HG02798 (cell line): ENCODE measurements at regions not wholly inside any gene's neighbourhood (a gene's known extent, or its start where the extent isn't known, plus 50 kb on each side); places are given as distances from the start of the nearest gene placed in this dataset.
"Not testable (repeated sequence)": the region's sequence is repeated elsewhere in the genome, so short reads cannot be mapped to it uniquely, and the experiment has no call there.

Experiments
- ATAC-seq: cut with Tn5 transposase; IDR thresholded peaks from one replicate; pipeline ENCODE4 v1.9.1; 2021; ENCODE audit warnings: mild to moderate bottlenecking; ENCODE audit not compliant: unreplicated experiment, poor library complexity

DNA sequence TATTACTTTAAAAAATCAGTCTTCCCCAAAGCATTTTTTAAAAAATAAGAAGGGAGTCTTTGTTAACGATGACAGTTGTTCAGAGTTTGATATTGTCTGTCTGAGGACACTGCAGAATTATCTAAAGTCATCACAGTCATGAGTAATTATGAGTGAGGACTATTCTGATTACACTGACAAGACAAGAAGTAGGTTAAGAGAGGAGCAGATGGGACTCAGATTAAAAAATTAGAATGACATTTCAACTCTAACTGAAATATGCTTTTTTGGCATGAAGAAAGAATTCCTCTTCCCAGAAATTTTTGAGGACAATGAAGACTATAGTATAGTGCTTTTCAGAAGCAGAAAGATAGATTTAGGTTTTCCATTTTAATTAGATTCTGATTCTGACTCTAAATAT is 456.5 kb downstream of the EPHA7 start:
- no peak for ATAC-seq

DNA sequence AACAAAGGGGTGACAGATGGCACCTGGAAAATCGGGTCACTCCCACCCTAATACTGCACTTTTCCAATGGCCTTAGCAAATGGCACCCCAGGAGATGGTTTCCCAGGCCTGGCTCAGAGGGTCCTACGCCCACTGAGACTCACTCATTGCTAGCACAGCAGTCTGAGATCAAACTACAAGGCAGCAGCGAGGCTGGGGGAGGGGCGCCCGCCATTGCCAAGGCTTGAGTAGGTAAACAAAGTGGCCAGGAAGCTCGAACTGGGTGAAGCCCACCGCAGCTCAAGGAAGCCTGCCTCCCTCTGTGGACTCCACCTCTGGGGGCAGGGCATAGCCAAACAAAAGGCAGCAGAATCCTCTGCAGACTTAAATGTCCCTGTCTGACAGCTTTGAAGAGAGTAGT is 467.2 kb downstream of the EPHA7 start:
- ATAC-seq, result not testable (repeated sequence)

DNA sequence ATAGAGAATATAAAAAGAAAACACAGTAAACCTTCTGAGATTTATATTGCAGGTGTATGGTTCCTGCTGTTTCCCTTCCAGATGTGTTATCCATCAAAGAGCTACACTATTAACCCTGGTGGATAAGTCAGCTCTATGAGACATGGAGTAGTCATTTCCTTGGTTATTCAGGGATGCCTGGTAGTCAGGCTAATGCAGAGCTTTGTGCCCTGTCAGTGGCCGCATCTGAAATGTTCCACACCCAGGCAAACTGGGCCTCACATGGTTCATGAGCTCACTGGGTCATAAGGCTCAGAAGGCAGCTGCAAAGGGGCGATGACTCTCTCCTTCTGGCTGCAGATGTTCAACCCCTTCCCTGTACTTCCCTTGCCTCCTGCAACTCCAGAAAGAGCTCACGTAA is 473.6 kb downstream of the EPHA7 start:
- ATAC-seq, result no peak

DNA sequence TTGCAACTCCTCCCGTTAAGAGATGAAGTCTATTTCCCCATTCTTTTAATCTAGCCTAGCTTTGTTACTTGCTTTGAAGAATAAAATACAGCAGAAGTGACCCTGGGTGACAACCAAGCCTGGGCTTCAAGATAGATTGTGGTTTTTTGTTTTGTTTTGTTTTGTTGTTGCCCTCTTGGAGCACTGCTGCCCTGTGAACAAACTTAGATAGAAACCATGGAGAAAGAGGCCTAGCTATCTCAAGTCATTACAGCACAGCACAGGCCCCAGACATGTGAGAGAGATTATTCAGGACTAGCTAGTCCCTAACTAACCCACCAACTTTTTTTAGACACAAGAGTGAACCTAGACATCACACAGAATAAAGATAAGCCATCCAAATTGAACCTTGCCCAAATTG is 475.2 kb downstream of the EPHA7 start:
- no peak for ATAC-seq

DNA sequence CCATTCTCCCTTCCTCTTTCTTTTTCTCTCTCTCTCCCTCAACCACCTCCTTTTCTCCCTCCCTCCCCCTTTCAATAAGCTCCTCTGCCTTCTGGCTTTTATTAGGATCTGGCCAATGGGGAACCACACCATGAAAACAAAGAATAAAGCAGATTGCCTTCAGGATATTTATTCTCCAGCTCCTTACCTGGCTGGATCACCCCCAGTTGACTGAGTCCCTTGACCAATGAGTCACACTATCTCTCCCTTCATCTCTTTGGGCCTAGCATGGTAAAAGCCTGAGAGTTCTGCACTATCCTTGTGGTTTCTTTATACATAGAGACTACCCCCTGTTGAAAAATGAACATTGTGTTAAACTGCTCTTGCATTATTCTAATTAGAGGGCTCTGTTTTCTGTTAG is 476.8 kb downstream of the EPHA7 start:
- ATAC-seq, result no peak

DNA sequence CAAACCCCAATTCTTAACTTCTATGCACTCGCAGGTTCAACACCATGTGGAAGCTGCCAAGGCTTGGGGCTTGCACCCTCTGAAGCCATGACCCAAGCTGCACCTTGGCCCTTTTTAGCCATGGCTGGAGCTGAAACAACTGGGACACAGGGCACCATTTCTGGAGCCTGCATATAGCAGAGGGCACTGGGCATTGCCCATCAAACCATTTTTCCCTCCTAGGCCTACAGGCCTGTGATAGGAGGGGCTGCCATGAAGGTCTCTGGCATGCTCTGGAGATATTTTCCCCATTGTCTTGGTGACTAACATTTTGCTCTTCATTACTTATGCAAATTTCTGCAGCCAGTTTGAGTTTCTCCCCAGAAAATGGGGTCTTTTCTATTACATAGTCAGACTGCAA is 484.7 kb downstream of the EPHA7 start:
- no peak for ATAC-seq

DNA sequence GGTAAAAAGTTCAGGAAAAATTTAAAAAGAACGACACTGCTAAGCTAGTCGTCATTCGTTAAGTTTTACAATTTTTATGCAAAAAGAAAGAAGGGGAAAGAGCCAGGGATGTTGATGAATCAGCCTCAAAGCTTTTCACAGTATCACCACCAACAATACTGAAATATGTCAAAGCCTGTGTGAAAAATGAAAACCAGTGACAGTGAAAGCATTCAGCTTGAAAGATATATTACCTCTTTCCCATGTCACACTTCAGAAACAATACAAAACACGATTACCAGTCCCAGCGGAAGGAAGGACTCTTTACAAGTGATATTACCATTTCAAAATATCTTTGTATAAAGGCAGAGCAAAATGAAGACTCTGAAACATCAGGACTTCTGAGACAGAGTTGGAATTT is 489.2 kb downstream of the EPHA7 start:
- no peak for ATAC-seq

DNA sequence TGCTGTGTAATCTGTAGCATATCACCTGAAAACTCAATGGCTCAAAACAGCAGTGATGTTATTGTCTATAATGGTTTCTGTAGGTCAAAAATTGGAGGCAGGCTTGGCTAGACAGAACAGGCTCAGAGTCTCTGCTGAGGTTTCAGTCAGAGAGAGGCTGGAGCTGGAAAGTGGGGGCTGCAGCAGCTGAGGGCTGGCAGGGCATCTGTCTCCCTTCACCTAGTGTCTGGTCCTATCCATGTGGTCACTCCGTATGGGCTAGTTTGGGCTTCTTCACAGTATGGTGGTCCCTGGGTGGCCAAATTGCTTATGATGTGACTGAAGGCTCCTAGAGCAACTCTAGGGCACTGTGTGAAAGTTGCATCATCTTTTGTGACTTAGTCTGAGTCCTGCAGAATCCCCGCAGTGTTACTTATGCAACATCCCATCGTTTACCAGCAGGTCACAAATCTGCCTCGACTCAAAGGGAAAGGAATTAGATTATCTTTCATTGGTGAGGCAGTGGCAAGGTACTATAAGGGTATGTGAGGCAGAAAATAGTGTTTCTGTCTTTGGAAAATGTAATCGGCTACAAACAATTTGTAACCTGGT is 497.0 kb downstream of the EPHA7 start:
- ATAC-seq, result no peak

DNA sequence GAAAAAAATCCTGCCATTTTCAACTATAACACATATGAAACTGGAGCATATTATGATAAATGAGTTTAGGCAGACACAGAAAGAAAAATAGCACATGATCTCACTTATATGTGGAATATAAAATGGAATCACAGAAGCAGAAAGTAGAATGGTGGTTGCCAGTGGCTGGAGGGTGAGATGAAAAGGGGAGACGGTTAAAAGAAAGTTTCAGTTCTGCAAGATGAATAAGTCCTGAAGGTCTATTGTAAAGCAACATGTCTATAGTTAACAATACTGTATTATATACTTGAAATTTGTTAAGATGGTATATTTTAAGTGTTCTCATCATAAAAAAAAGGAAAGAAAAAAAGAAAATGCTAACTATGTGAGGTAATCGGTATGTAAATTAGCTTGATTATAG is 503.9 kb downstream of the EPHA7 start:
- no peak for ATAC-seq

DNA sequence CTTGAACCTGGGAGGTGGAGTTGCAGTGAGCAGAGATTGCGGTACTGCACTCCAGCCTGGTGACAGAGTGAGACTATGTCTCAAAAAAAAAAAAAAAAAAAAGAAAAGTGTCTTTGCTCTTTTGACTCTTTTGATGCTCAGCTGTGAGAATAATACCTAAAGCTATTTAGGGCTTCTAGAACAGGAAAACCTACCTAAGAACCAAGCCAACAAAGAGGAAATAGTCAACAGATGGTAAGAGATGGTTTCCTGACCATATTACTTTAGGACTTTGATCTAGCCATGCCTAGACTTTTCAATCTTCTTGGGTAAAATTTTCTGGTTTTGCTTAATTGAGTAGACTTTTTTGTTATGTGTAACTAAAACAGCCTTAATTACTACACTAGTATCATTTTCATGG is 508.1 kb downstream of the EPHA7 start:
- no peak for ATAC-seq

DNA sequence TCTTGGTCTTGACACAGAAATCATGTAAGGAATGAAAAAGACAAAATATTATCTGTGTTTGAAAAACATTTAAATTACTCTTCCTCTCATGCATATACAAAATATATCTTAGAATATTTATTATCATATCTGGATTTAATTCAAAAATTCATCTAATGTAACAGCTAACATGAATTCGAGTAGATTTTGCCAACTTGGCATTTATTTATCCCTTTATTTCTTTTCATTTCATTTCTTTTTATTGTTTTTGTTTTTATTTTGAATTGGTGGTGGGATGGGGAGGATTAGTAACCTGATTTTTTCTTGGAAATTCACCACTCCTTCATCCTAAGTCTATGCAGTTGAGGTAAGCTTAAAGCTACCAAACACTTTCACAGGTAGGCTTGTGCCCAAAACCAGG is 508.7 kb downstream of the EPHA7 start:
- ATAC-seq, result no peak

DNA sequence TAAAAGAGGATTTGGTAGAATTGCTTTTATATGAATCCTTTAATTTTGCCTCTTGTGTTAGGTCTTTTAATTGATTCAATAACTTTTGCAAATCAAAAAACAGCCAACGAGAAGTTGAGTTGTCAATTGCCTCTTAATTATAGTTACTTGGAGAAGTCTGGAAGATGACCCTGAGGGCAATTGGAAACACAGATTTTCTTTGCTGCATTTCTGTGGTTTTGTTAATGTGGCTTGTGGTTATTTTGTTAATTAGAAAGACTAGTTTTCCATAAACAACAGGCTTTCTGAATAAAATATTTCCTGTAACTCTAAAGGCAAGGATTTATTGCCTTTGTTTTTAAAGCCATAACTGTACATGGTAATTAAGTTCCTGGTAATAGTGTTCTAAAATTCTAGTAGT is 513.0 kb downstream of the EPHA7 start:
- ATAC-seq, result no peak

DNA sequence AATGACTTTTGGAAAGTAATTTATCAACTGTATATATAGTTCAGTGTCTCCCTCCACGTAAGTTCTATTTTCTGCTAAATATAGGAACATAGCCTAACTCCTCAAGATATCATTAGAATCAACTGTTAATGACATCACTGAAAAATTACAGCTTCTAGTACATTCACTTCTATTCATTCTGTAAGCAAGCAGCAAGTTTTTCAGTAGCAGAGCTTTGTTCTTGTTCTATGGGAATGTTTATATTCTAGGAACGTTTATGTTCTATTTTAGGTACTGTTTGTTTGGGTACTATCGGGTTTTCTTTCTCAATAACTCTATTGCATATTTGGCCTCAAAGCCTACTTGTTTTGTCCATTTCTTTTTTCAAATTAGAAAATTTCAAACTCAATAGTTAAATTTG is 525.6 kb downstream of the EPHA7 start:
- ATAC-seq, result no peak

DNA sequence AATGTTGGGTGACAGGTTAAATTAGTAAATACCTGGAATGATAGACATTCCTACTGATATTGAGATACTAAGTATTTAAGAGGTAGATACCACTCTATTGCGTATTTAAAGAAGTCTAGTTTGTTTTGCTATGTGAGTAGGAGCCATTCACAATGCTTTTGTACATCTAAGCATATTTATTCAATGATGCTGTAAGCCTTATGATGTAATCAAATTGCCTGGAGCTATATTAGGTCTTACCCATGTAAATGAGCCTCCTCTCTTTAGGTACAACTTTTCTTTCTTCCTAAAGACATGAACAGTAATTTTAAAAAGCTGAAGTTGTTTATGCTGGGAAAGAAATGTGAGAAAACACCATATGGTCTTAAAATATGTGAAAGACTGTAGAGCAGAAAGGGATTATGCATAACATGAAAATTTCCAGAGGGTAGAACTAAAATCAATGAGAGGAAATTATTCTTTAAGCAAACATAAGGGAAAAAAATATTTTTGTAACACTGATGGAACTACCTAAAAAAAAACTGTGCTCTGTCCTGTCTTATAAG is 526.7 kb downstream of the EPHA7 start:
- ATAC-seq, result no peak

DNA sequence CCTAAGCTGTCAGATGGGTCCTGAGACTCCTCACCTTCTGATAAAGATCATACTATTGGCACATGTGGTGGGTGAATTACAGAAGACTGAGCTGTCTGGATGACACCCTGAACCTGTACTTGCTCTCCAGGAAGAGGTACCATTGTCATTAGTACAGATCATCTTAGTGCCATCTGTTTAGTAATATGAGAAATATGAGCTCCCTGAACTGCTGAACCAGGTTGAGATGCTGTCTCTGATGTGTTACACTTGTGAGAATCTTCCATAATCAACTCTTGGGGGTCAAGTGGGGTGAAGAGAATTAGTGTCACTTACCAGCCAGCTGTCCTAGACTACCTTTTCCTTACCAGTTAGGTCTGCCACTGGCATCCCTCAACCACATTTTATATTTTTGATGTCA is 531.0 kb downstream of the EPHA7 start:
- no peak for ATAC-seq

DNA sequence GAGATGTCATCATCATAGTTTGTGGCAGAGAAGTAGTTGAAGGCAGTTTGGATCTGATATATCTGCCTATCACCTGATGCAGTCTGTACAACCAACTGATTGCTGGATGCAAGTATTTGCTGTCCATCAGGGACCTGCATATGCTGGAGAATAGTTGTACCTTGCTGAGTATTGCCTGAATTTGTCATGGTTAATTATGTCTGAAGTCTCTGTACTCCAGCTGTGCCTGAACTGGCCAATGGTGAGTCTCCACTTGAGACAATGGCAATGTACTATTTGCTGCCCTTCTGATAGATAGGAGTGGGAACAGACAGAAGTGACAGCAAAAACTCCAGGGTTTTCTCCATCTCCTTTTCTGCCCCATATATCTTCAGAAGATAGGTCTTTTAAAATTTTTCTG is 531.5 kb downstream of the EPHA7 start:
- ATAC-seq, result no peak

DNA sequence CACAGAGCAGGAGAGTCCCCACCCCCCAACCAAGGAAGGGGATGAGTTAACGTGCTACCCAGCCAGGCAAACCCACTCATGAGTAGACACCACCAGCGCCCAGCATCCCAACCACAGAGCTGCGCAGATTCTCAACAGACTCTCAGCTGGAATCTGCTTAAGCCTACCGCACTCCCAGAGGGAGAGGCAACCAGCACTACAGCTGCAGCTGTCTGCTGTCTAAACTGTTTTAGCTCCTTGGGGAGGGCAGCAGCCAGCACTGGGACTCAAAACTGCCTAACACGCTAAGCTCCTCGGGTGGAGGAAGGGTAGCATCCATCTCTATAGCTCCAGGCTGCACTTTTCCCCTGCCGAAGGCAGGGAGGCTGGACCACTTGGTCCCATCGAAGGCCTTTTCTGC is 539.8 kb downstream of the EPHA7 start:
- ATAC-seq, result no peak

DNA sequence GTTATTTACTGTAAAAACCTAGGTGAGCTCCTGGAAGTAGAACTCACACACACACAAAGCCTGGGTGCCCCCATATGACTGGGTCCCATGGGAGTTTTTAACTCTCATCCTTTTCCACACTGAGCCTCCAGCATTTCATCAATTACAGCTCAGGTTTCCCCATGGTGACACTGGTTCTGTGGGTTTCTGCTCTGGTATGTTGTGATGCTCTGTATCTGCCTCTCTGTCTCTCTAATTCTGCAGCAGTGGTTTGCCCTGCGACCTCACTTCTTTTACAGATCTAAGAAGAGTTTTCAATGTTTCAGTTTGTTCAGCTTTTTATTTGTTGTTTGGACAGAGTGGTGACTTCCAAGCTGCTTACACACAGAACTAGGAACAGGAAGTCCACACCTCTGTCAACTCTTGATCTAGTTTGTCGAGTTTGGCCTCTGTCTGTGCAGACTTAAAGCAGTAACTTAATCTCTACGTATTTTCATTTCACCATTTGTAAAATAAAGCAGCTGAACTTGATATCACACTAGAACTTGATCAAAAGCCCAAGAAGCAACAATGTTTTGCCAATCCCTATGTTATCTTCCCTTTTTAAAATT is 554.3 kb downstream of the EPHA7 start:
- no peak for ATAC-seq

DNA sequence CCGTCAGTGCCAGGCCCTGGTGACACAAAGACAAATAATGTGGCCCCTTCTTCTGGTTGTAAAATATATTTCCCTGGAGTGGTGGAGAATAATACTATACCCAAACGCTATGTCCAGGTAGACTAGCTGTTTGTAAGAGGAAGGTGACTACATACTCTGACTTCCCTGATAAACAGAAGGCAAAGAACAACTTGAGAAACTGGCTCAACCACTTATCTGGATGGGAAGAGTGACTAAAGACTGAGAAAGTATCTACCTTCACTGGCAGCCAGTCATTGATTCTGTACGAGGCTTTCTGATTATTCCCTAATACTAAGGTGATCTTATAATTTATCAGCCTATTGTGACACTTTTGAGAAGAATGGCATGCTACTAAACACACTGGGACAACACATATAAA is 569.7 kb downstream of the EPHA7 start:
- ATAC-seq, result no peak

DNA sequence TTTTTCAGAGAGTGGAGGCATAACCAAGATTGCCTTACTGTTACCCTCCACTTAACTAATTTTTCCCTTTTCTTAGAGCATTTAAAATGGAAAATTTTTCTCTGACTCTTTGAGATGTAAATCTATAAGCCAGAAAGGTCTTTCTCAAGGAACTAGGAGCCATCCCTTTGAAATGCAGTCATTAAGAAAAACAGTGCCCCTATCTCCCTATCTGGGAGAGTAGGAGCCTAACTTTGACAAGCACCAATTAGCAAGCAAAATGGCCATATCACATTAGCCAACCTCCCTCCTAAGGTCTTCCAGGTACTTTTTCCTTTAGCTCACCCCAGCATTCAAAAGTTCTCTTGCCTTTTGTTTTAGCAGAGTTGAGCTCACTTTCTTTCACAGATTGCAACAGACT is 570.5 kb downstream of the EPHA7 start:
- no peak for ATAC-seq

DNA sequence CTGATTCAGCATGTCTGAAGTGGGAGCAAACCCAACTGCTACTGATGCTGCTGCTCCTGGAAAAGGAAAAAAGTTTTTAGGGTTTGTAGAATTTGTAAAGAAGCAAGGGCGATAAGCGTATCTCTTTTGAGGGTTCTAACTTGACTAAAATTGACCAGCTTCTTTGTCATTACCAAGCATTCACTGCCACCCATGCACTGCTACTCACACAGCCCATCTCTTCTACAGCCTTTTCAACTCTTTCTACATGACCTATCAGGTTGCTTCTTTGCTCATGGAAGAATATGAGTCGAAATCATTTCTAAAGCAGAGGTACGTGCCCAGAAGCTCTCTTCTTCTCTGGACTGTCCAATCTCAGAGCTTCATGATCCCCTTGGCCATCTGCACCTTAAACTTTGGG is 570.9 kb downstream of the EPHA7 start:
- ATAC-seq, result no peak

DNA sequence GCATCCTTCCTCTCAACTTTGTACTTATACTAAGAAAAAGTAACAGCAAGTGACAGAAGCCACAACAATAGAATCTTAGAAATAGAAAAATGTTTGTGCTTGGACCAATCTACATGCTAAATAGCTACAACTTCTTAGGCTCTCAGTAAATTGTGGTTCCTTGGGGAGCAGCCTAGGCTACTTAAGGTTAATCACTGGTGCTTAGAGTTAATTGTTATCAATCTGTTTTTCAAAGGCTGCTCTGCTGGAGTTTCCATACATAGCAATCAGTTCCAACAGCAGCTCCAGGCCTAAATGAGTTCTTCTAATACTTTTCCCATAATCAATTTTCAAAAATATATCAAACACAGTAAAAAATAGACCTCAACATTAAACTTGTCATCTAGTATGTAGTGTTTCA is 571.4 kb downstream of the EPHA7 start:
- no peak for ATAC-seq
